HepG2 (cell line): ENCODE measurements at regions not wholly inside any gene's neighbourhood (a gene's known extent, or its start where the extent isn't known, plus 50 kb on each side); places are given as distances from the start of the nearest gene placed in this dataset.

Experiments
- ATAC-seq: fragments of 200-7000 bp; cut with Tn5 transposase; 3 replicates; pipeline ENCODE4 v1.9.1; 2020; ENCODE audit warnings: mild to moderate bottlenecking, moderate library complexity
- BruUV-seq: library from RNA; stranded (reverse); fragments of 400-500 nt; replicated peaks from 2 replicates; lab custom pipeline; 2021; lab: Mats Ljungman, UMichigan
- CTCF ChIA-PET: fragments of 300-600 bp; formaldehyde crosslinking; extraction: SDS; loops from one replicate; lab custom pipeline; 2021; ENCODE audit warnings: low total read pairs, inconsistent platforms, low intra/inter-chr PET ratio; lab: Yijun Ruan, JAX
- POLR2A ChIA-PET: fragments of 350-600 bp; sonication (Branson Sonifier 250); formaldehyde crosslinking; loops from one replicate; lab custom pipeline; 2020; ENCODE audit warnings: antibody characterized with exemption, inconsistent platforms; lab: Yijun Ruan, JAX
- DNase-seq: peaks from one replicate; pipeline ENCODE4 v3.0.0-alpha.2; 2015; ENCODE audit warnings: low spot score
- FAIRE-seq: peaks from 3 replicates; lab custom pipeline; 2011; peaks lifted over from hg19 to GRCh38; lab: Jason Lieb, UNC
- H2AFZ ChIP-seq: one replicate; pipeline ENCODE4 v1.6.1; 2011; ENCODE audit warnings: low read length, inconsistent platforms
- H3K27ac ChIP-seq: fragments of 300-600 bp; 3 replicates; pipeline ENCODE4 v1.8.0; 2011; ENCODE audit warnings: mixed run types, mild to moderate bottlenecking, mixed read lengths, low read length, inconsistent platforms; ENCODE audit not compliant: insufficient read depth; ENCODE audit errors: extremely low read length
- H3K27me3 ChIP-seq, 2 experiments: fragments of 200-600 bp in 1 of 2; 2 replicates in 1 of 2; 3 replicates in 1 of 2; pipeline versions ENCODE4 v1.6.0 to v1.8.0; 2011; ENCODE audit warnings: low read length in 2 of 2, mild to moderate bottlenecking in 2 of 2, moderate library complexity in 2 of 2, inconsistent platforms in 1 of 2; ENCODE audit not compliant: insufficient read depth in 2 of 2, control insufficient read depth in 1 of 2
- H3K36me3 ChIP-seq, 2 experiments: fragments of 200-600 bp in 1 of 2; replicated peaks in 1 of 2; 2 replicates in 1 of 2; 3 replicates in 1 of 2; pipeline versions ENCODE4 v1.5.1 to v1.8.0; 2011; ENCODE audit warnings: low read length in 2 of 2, inconsistent platforms in 1 of 2; ENCODE audit not compliant: insufficient read depth in 2 of 2, control insufficient read depth in 1 of 2
- H3K4me1 ChIP-seq: 2 replicates; pipeline ENCODE4 v1.5.1; 2012; ENCODE audit warnings: low read length, inconsistent platforms; ENCODE audit not compliant: insufficient read depth
- H3K4me2 ChIP-seq: 2 replicates; pipeline ENCODE4 v1.6.0; 2011; ENCODE audit warnings: low read depth, low read length, inconsistent platforms
- H3K4me3 ChIP-seq, 3 experiments: fragments of 200-600 bp in 1 of 3; sonication (generic), shearing (Covaris generic) in 1 of 3; replicated peaks in 1 of 3; 2 replicates each; pipeline ENCODE4 v1.5.1; 2011 to 2016; ENCODE audit warnings: low read length in 3 of 3, inconsistent platforms in 2 of 3, low read depth in 2 of 3, mild to moderate bottlenecking in 2 of 3, control low read depth in 1 of 3, mixed read lengths in 1 of 3; ENCODE audit not compliant: insufficient read depth in 1 of 3
- H3K79me2 ChIP-seq: one replicate; pipeline ENCODE4 v1.6.1; 2011; ENCODE audit warnings: low read length, inconsistent platforms; ENCODE audit not compliant: insufficient read depth
- H3K9ac ChIP-seq: 2 replicates; pipeline ENCODE4 v1.6.0; 2011; ENCODE audit warnings: mild to moderate bottlenecking, low read depth, low read length, inconsistent platforms; ENCODE audit not compliant: insufficient read depth
- H3K9me3 ChIP-seq: 2 replicates; pipeline ENCODE4 v1.5.1; 2012; ENCODE audit warnings: mild to moderate bottlenecking, low read length
- H4K20me1 ChIP-seq: 2 replicates; pipeline ENCODE4 v1.6.0; 2011; ENCODE audit warnings: inconsistent platforms, mild to moderate bottlenecking, low read length, moderate library complexity; ENCODE audit not compliant: insufficient read depth
- AFF4 ChIP-seq: sonication (generic); formaldehyde crosslinking; IDR thresholded peaks from 2 replicates; pipeline ENCODE4 v1.4.0; 2020; ENCODE audit warnings: missing genetic modification reagents
- CEBPB ChIP-seq: IDR thresholded peaks from 2 replicates; pipeline ENCODE4 v1.6.1; 2011; ENCODE audit warnings: low read depth, low read length, improper control_type of control experiment, borderline replicate concordance
- FOXO4 ChIP-seq: sonication (generic); formaldehyde crosslinking; conservative IDR thresholded peaks from 2 replicates; pipeline ENCODE4 v1.8.1; 2023; ENCODE audit warnings: missing genetic modification reagents
- NR2F6 ChIP-seq, 2 experiments: IDR thresholded peaks; 2 replicates each; pipeline ENCODE4 v1.6.1; 2016; ENCODE audit warnings: antibody characterized with exemption in 1 of 2, mild to moderate bottlenecking in 1 of 2
- PREB ChIP-seq: sonication (generic); formaldehyde crosslinking; IDR thresholded peaks from 2 replicates; pipeline ENCODE4 v1.4.0; 2020; ENCODE audit warnings: missing genetic modification reagents
- USF2 ChIP-seq, 2 experiments: sonication (generic) in 1 of 2; formaldehyde crosslinking in 1 of 2; IDR thresholded peaks; 2 replicates each; pipeline versions ENCODE4 v1.5.1 to v1.6.1; 2011 to 2020; ENCODE audit warnings: borderline replicate concordance in 1 of 2, low read depth in 1 of 2, low read length in 1 of 2, mild to moderate bottlenecking in 1 of 2, missing genetic modification reagents in 1 of 2, moderate library complexity in 1 of 2
- ZNF224 ChIP-seq: sonication (generic); formaldehyde crosslinking; IDR thresholded peaks from 2 replicates; pipeline ENCODE4 v1.5.0; 2020; ENCODE audit warnings: mild to moderate bottlenecking, missing genetic modification reagents
- WGBS: methylation state at CpG from one replicate; pipeline ENCODE4 v1.1.6; 2017; ENCODE audit warnings: low lambda C conversion rate; 5-methylcytosine and 5-hydroxymethylcytosine counted together
- in situ Hi-C: cut with HindIII; loops from 2 replicates; pipeline ENCODE4 v1.10.0; 2017; ENCODE audit warnings: low pct_unique_long_range_greater_than_20kb; ENCODE audit not compliant: extremely low pct_ligation_motif_present
- intact Hi-C: fragments of 100-400 bp; cut with micrococcal nuclease; formaldehyde crosslinking; loops from one replicate; pipeline ENCODE4 v1.10.0; 2022; ENCODE audit not compliant: unreplicated experiment

GRCh38 chr12:68438601-68439000, 106.4 kb upstream of the MDM1 start:
- Histone ChIP-seq H3K9me3 (0 out of 2 replicates have a peak, but pooled peaks cover 7% of the 10 kb centered on the region), H3K79me2 (no peaks in the 10 kb centered on the region), H3K9ac (no peak overlapping the region), H3K27ac (no peak overlapping the region), H2AFZ (no peak overlapping the region), H3K36me3 (no peaks in the 10 kb centered on the region), H3K4me1 (no peaks in the 10 kb centered on the region), H4K20me1 (no peaks in the 10 kb centered on the region), H3K27me3 (no peaks in the 10 kb centered on the region), H3K4me3 (no peak overlapping the region), H3K4me2 (no peak overlapping the region)
- ATAC-seq (no peak), FAIRE-seq (no peak), DNase-seq (no peak)
- POLR2A ChIA-PET, result no interaction called here
- 69% methylated on average over 3 of the region's 3 CpGs for WGBS
- no TSS peak for BruUV-seq
- TF ChIP-seq PREB (CRISPR knock-in tag) (no peak), CEBPB (no peak), USF2 (IDR thresholded peaks at IDR 0.05; ENCODE audit: low read depth, low read length) (no peak), USF2 (CRISPR knock-in tag; IDR thresholded peaks at IDR 0.05; ENCODE audit: borderline replicate concordance) (no peak), AFF4 (CRISPR knock-in tag) (no peak), ZNF224 (no peak), FOXO4 (CRISPR knock-in tag) (no peak), NR2F6 (IDR thresholded peaks at IDR 0.05) (no peak), NR2F6 (CRISPR knock-in tag; IDR thresholded peaks at IDR 0.05) (no peak)
- CTCF ChIA-PET, result no interaction called here
- intact Hi-C loops (no loop called here), in situ Hi-C loops (no loop called here)
